ENCODE measurements at regions not wholly inside any gene's neighbourhood (a gene's known extent, or its start where the extent isn't known, plus 50 kb on each side); places are given as distances from the start of the nearest gene placed in this dataset.
"Not testable (repeated sequence)": the region's sequence is repeated elsewhere in the genome, so short reads cannot be mapped to it uniquely, and the experiment has no call there.

- no peak for TF ChIP-seq ZBTB33 (IDR thresholded peaks at IDR 0.05; ENCODE audit: extremely low read depth, insufficient replicate concordance, low read length)
- TF ChIP-seq POLR2A (IDR thresholded peaks at IDR 0.05; ENCODE audit: borderline replicate concordance, extremely low read depth, insufficient read depth, insufficient read length) = no peak
- TF ChIP-seq CTCF (IDR thresholded peaks at IDR 0.05 in 2 of 3, conservative IDR thresholded peaks at IDR 0.05 in 1 of 3; ENCODE audit: borderline replicate concordance in 1 of 3, insufficient read depth in 1 of 3, low read depth in 2 of 3, low read length in 2 of 3) = no peak
- no peak for TF ChIP-seq EZH2phosphoT487 (IDR thresholded peaks at IDR 0.05; ENCODE audit: borderline replicate concordance)
- no peak for TF ChIP-seq EGR1 (IDR thresholded peaks at IDR 0.05; ENCODE audit: low read depth)
- TF ChIP-seq ZNF274 (IDR thresholded peaks at IDR 0.05; ENCODE audit: low read depth, low read length) = no peak
- no peak for TF ChIP-seq SIN3A (IDR thresholded peaks at IDR 0.05; ENCODE audit: low read depth)
Observed at GRCh38 chr2:95674186-95674585, 82.4 kb downstream of the TRIM43 start (continued).

GRCh38 chr2:95676573-95676972, 84.8 kb downstream of the TRIM43 start:
- H4K20me1 ChIP-seq (ENCODE audit: insufficient read depth); H3K4me3 ChIP-seq (replicated peaks in 1 of 2; ENCODE audit: low read depth in 1 of 2, low read length in 2 of 2); RAD21 ChIA-PET (ENCODE audit: low non-redundant PET in 1 of 2, low total read pairs in 2 of 2, uncharacterized antibody in 2 of 2, unreplicated experiment in 2 of 2); H3K79me2 ChIP-seq (ENCODE audit: insufficient read depth, low read length); BruUV-seq (replicated peaks); H3K4me1 ChIP-seq (ENCODE audit: control insufficient read depth in 1 of 2, insufficient read depth in 2 of 2, low read length in 2 of 2); ATAC-seq; H3K27ac ChIP-seq (ENCODE audit: low read depth, low read length); H3K9me2 ChIP-seq (ENCODE audit: insufficient read depth); H3K9ac ChIP-seq (ENCODE audit: low read length); POLR2A ChIA-PET; CTCF ChIA-PET; H3K36me3 ChIP-seq (ENCODE audit: control insufficient read depth in 1 of 2, insufficient read depth in 2 of 2, low read length in 2 of 2); DNase-seq (ENCODE audit: low read depth, low spot score); H3K4me2 ChIP-seq (ENCODE audit: low read length); intact Hi-C loops (cut with micrococcal nuclease); H3K9me3 ChIP-seq (ENCODE audit: control insufficient read depth in 1 of 2, insufficient read depth in 1 of 2, low read depth in 1 of 2, low read length in 2 of 2); H2AFZ ChIP-seq (ENCODE audit: low read depth, low read length, poor library complexity, severe bottlenecking): not testable (repeated sequence)
- H3K27me3 ChIP-seq (ENCODE audit: insufficient read depth, low read length) = peaks cover 24% of the 10 kb centered on the region; the same call in 1 of the 2 replicates

All from HCT116 (cell line).